Epithelial cell of proximal tubule (primary cell): ENCODE measurements at regions not wholly inside any gene's neighbourhood (a gene's known extent, or its start where the extent isn't known, plus 50 kb on each side); places are given as distances from the start of the nearest gene placed in this dataset.
A peak's percentile ranks its signal among the peaks of the same experiment; 100 is the strongest.

Experiments used
- DNase-seq: peaks from one replicate; pipeline ENCODE4 v3.0.0-alpha.2; 2011; ENCODE audit warnings: low read depth
- H3K4me3 ChIP-seq: 2 replicates; pipeline ENCODE4 v1.5.1; 2011; ENCODE audit warnings: low read depth, mild to moderate bottlenecking, low read length
- CTCF ChIP-seq: conservative IDR thresholded peaks from 2 replicates; pipeline ENCODE4 v1.5.1; 2012; ENCODE audit warnings: low read depth, mild to moderate bottlenecking, low read length

- peak; percentile 61 for DNase-seq
- H3K4me3 ChIP-seq, result no peak overlapping the region
- no peak for TF ChIP-seq CTCF
These were observed 361.2 kb downstream of the RND3 start for GRCh38 chr2:150126143-150126740.

- peak; percentile 92 for DNase-seq
- H3K4me3 ChIP-seq, result no peak overlapping the region
- TF ChIP-seq CTCF, result peak; percentile 50
These were observed 361.8 kb downstream of the RND3 start for GRCh38 chr2:150125708-150126107.

GRCh38 chr2:150125188-150125587, 362.3 kb downstream of the RND3 start:
- DNase-seq, result no peak

GRCh38 chr2:150124739-150125138, 362.7 kb downstream of the RND3 start:
- no peak for DNase-seq
- H3K4me3 ChIP-seq, result no peak overlapping the region
- TF ChIP-seq CTCF, result no peak

More at GRCh38 chr2:150125188-150125587, 362.3 kb downstream of the RND3 start:
- no peak for TF ChIP-seq CTCF
- H3K4me3 ChIP-seq, result no peak overlapping the region

GRCh38 chr2:150122871-150123613, 364.4 kb downstream of the RND3 start:
- no peak for DNase-seq
- no peak for TF ChIP-seq CTCF
- no peak overlapping the region for H3K4me3 ChIP-seq

GRCh38 chr2:150122156-150122555, 365.3 kb downstream of the RND3 start:
- H3K4me3 ChIP-seq, result no peak overlapping the region
- DNase-seq, result no peak
- no peak for TF ChIP-seq CTCF

GRCh38 chr2:150120326-150120955, 367.0 kb downstream of the RND3 start:
- DNase-seq, result no peak
- H3K4me3 ChIP-seq, result no peak overlapping the region
- no peak for TF ChIP-seq CTCF
